ENCODE measurements at regions not wholly inside any gene's neighbourhood (a gene's known extent, or its start where the extent isn't known, plus 50 kb on each side); places are given as distances from the start of the nearest gene placed in this dataset.
A peak's percentile ranks its signal among the peaks of the same experiment; 100 is the strongest.

DNA sequence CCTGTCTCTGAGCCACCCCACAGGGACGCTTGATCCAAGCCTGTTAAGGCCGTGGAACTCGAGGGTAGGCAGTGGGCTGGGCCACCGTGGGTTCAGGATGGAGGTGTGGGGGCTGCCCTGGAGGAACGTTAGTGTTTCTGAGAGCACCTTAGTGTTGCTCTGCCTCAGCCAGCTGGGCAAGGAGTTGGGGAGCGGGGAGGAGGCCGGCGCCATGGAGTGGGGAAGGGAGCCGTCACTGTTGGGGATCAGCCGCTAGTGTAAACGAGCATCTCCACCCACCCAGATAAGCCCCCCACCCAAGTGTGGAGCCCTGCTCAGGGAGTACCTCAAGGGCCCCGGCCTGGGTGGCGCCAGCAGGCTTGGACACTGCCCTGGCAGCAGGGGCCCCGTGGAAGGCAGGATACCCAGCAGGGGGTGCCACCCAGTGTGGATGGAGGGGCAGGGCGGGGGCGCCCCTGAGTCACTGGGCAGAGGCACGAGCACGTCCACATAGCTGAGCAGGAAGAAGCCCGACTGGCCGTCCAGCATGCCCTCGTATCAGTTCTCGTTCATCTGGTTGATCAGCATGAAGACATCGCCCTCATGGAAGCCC is 98.6 kb downstream of the KPNA2 start:
- in situ Hi-C loops (cut with MboI): no loop called here
- H3K9me3 ChIP-seq (ENCODE audit: low read depth): no peaks in the 10 kb centered on the region
- no peaks in the 10 kb centered on the region for H3K27me3 ChIP-seq (replicated peaks; ENCODE audit: insufficient read depth)
- H3K9ac ChIP-seq: no peak overlapping the region
- H3F3A ChIP-seq (ENCODE audit: insufficient read depth): no peaks in the 10 kb centered on the region
- no peaks in the 10 kb centered on the region for H3K9me2 ChIP-seq (ENCODE audit: insufficient read depth)
- TF ChIP-seq EZH2 (IDR thresholded peaks at IDR 0.05; ENCODE audit: insufficient read depth, poor library complexity, severe bottlenecking) (no peak), EZH2phosphoT487 (IDR thresholded peaks at IDR 0.05; ENCODE audit: insufficient read depth, low read depth) (no peak)
- H3K79me2 ChIP-seq (ENCODE audit: insufficient read depth): no peaks in the 10 kb centered on the region
- no peak overlapping the region for H3K27ac ChIP-seq
- no peaks in the 10 kb centered on the region for H3K36me3 ChIP-seq (ENCODE audit: low read depth)
- H3K4me1 ChIP-seq (ENCODE audit: insufficient read depth): no peaks in the 10 kb centered on the region
- DNase-seq: no peak
- no peak overlapping the region for H3K4me3 ChIP-seq
- WGBS, 2 experiments (ENCODE audit: low coverage in 1 of 2, low lambda C conversion rate in 2 of 2, missing lambda C conversion rate in 2 of 2): 86 to 87% methylated on average over 19 to 23 of the region's 23 CpGs
- no peak overlapping the region for H2AFZ ChIP-seq
- no peak overlapping the region for H3K4me2 ChIP-seq (ENCODE audit: unreplicated experiment)
- no peaks in the 10 kb centered on the region for H4K20me1 ChIP-seq (ENCODE audit: insufficient read depth)

DNA sequence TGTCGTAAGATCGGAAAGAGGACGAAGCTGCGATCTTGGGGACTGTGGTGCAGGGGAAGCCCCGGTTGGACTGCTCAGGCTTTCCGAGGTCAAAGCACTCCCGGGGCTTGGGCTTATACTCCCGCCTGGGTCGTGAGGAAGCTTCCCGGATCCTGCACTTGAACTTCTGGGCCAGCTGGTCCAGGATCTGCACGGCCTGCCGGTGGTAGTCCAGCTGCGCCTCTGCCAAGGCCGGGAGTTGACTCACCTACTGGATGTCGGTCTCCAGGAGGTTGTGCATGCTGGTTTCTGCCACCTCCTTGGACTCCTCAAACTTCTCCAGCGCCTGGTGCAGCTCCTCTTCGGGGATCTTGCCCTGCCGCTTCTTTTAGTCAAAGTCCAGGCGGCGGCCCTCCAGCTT is 99.2 kb downstream of the KPNA2 start:
- Histone ChIP-seq H3K36me3 (ENCODE audit: low read depth) (no peaks in the 10 kb centered on the region), H4K20me1 (ENCODE audit: insufficient read depth) (no peaks in the 10 kb centered on the region), H3K9me3 (ENCODE audit: low read depth) (no peaks in the 10 kb centered on the region), H3K27ac (no peak overlapping the region), H3K9ac (no peak overlapping the region), H3K4me1 (ENCODE audit: insufficient read depth) (no peaks in the 10 kb centered on the region), H3K9me2 (ENCODE audit: insufficient read depth) (no peaks in the 10 kb centered on the region), H3K27me3 (replicated peaks; ENCODE audit: insufficient read depth) (no peaks in the 10 kb centered on the region), H3K79me2 (ENCODE audit: insufficient read depth) (no peaks in the 10 kb centered on the region), H3K4me2 (ENCODE audit: unreplicated experiment) (no peak overlapping the region), H3K4me3 (no peak overlapping the region), H3F3A (ENCODE audit: insufficient read depth) (no peaks in the 10 kb centered on the region), H2AFZ (no peak overlapping the region)
- in situ Hi-C loops (cut with MboI): no loop called here
- no peak for TF ChIP-seq EZH2 (IDR thresholded peaks at IDR 0.05; ENCODE audit: insufficient read depth, poor library complexity, severe bottlenecking)
- no peak for TF ChIP-seq EZH2phosphoT487 (IDR thresholded peaks at IDR 0.05; ENCODE audit: insufficient read depth, low read depth)
- DNase-seq: no peak
- WGBS, 2 experiments (ENCODE audit: low coverage in 1 of 2, low lambda C conversion rate in 2 of 2, missing lambda C conversion rate in 2 of 2): 94% methylated on average over 20 of the region's 20 CpGs

DNA sequence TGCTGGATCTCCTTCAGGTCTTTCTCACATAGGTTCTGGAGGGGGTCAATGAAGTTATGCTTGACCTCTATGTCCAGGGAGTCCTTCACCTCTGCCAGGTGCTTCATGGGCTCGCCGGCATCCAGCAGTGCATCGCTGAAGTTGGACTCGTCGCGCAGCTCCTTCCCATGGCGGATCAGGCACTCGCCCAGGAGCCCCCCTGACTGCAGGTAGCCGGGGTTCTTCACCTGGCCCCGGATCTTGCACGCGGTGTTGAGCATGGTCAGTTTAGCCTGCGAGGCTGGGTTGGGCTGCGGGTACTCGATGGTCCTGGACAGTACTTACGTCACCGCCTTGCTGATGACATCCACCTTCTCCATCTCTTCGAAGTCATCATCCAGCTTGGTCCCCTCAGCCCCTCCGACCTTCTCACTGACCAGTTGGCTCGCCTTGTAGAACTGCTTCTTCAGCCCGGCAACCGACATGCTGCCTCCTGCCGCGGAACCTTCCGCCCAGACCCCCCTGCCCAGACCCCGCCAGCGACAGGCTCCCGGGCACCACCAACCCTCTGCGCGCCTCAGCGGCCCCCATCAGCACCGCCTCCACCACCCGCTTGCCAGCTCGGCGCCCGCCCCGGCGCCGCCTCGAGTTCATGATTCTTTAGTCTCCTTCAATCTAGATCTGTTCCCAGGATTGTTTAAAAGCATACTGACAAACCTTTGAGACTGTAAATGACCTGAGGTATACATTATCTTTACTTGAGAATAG is 99.8 kb downstream of the KPNA2 start:
- Histone ChIP-seq H3K9me2 (ENCODE audit: insufficient read depth) (no peaks in the 10 kb centered on the region), H3K4me1 (ENCODE audit: insufficient read depth) (no peaks in the 10 kb centered on the region), H3K79me2 (ENCODE audit: insufficient read depth) (no peaks in the 10 kb centered on the region), H3F3A (ENCODE audit: insufficient read depth) (no peaks in the 10 kb centered on the region), H3K36me3 (ENCODE audit: low read depth) (no peaks in the 10 kb centered on the region), H3K4me3 (no peak overlapping the region), H3K9ac (no peak overlapping the region), H4K20me1 (ENCODE audit: insufficient read depth) (no peaks in the 10 kb centered on the region), H2AFZ (no peak overlapping the region), H3K9me3 (ENCODE audit: low read depth) (no peaks in the 10 kb centered on the region), H3K27ac (no peak overlapping the region), H3K27me3 (replicated peaks; ENCODE audit: insufficient read depth) (no peaks in the 10 kb centered on the region), H3K4me2 (ENCODE audit: unreplicated experiment) (no peak overlapping the region)
- in situ Hi-C loops (cut with MboI): no loop called here
- no peak for TF ChIP-seq EZH2 (IDR thresholded peaks at IDR 0.05; ENCODE audit: insufficient read depth, poor library complexity, severe bottlenecking)
- TF ChIP-seq EZH2phosphoT487 (IDR thresholded peaks at IDR 0.05; ENCODE audit: insufficient read depth, low read depth): no peak
- WGBS, 2 experiments (ENCODE audit: low coverage in 1 of 2, low lambda C conversion rate in 2 of 2, missing lambda C conversion rate in 2 of 2): 97% methylated on average over 37 to 40 of the region's 40 CpGs
- DNase-seq: no peak

DNA sequence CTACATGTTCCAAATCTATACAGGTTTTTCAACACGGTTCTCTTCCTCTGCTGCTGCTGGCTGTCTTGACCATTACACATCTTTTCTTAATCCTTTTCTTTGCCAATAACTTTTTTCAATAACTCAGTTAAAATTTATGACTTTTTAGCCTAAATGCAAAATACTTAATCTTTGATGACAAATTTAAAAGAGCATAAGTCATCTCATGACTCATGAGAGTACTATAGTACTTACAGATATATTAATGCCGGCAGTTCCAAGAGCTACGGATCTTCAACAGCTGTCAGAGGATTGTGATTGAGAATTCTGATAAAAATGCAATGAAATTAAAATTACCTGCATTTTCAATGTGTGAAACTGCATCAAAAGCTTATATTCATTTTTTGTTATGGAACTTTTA is 105.5 kb downstream of the KPNA2 start:
- Histone ChIP-seq H4K20me1 (ENCODE audit: insufficient read depth) (no peaks in the 10 kb centered on the region), H3K9me2 (ENCODE audit: insufficient read depth) (no peaks in the 10 kb centered on the region), H3K4me3 (no peak overlapping the region), H3K4me2 (ENCODE audit: unreplicated experiment) (no peak overlapping the region), H3F3A (ENCODE audit: insufficient read depth) (no peaks in the 10 kb centered on the region), H3K27ac (no peak overlapping the region), H3K9ac (no peak overlapping the region), H3K9me3 (ENCODE audit: low read depth) (no peaks in the 10 kb centered on the region), H2AFZ (no peak overlapping the region), H3K27me3 (replicated peaks; ENCODE audit: insufficient read depth) (no peaks in the 10 kb centered on the region), H3K79me2 (ENCODE audit: insufficient read depth) (no peaks in the 10 kb centered on the region), H3K36me3 (ENCODE audit: low read depth) (no peaks in the 10 kb centered on the region), H3K4me1 (ENCODE audit: insufficient read depth) (peaks cover 8% of the 10 kb centered on the region)
- no peak for TF ChIP-seq EZH2phosphoT487 (IDR thresholded peaks at IDR 0.05; ENCODE audit: insufficient read depth, low read depth)
- TF ChIP-seq EZH2 (IDR thresholded peaks at IDR 0.05; ENCODE audit: insufficient read depth, poor library complexity, severe bottlenecking): no peak
- 12% methylated on average over 3 of the region's 3 CpGs for WGBS, 2 experiments (ENCODE audit: low coverage in 1 of 2, low lambda C conversion rate in 2 of 2, missing lambda C conversion rate in 2 of 2)
- in situ Hi-C loops (cut with MboI): no loop called here
- peak; percentile 46 for DNase-seq

Measured in GM23248 (cell line).